ENCODE measurements at regions not wholly inside any gene's neighbourhood (a gene's known extent, or its start where the extent isn't known, plus 50 kb on each side); places are given as distances from the start of the nearest gene placed in this dataset.

DNA sequence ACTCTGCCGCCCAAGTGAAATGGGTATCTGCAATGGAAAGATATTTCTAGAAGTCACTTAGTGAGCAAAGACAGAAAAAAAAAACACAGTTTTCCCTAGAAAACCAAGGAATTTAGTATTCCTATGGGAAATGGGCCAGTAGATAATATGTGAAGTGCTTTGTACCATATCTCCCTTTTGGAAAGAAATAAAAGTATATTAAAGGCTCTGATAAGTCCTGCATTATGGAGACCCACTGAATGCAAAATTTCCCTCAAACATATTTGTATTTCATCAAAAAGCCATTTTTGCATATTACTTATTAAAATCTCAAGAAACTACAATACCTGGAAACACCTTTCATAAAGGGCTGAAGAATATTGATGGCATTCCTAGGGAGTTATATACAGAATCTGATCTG lies 51.6 kb upstream of the DYNLRB2 start:
- Histone ChIP-seq H3K27ac (no peak overlapping the region), H3K27me3 (replicated peaks; ENCODE audit: insufficient read depth) (no peaks in the 10 kb centered on the region), H3K36me3 (no peaks in the 10 kb centered on the region), H3K4me1 (replicated peaks) (no peaks in the 10 kb centered on the region), H3K9me3 (no peaks in the 10 kb centered on the region), H3K4me3 (no peak overlapping the region)
- no peak for DNase-seq (ENCODE audit: low spot score)
- TF ChIP-seq, protein P1, sequence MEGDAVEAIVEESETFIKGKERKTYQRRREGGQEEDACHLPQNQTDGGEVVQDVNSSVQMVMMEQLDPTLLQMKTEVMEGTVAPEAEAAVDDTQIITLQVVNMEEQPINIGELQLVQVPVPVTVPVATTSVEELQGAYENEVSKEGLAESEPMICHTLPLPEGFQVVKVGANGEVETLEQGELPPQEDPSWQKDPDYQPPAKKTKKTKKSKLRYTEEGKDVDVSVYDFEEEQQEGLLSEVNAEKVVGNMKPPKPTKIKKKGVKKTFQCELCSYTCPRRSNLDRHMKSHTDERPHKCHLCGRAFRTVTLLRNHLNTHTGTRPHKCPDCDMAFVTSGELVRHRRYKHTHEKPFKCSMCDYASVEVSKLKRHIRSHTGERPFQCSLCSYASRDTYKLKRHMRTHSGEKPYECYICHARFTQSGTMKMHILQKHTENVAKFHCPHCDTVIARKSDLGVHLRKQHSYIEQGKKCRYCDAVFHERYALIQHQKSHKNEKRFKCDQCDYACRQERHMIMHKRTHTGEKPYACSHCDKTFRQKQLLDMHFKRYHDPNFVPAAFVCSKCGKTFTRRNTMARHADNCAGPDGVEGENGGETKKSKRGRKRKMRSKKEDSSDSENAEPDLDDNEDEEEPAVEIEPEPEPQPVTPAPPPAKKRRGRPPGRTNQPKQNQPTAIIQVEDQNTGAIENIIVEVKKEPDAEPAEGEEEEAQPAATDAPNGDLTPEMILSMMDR (IDR thresholded peaks at IDR 0.05): no peak
- TF ChIP-seq POLR2A (IDR thresholded peaks at IDR 0.05) (no peak), POLR2AphosphoS5 (IDR thresholded peaks at IDR 0.05) (no peak)
- intact Hi-C loops (cut with DNase I): no loop called here
- 97% methylated on average over 1 of the region's 1 CpG for WGBS

DNA sequence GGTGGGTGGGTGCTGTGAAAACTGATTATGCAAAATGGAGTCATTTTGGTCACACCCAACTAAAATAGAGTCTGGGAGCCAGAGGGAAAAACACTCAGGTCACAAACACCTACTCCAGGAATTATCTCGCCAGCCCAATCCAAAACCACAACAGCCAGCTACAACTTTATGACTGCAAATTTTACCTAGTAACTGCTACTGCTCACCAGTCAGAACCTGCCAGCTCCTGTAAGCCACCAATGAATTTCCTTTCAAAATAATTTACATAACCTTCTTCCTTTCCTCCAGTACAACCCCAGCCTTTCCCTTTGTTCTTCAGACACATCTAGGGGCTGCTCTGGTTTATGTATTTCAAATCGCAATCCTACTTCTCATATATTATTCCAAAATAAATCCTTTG lies 52.6 kb upstream of the DYNLRB2 start:
- Histone ChIP-seq H3K4me3 (no peak overlapping the region), H3K9me3 (no peaks in the 10 kb centered on the region), H3K27ac (no peak overlapping the region), H3K27me3 (replicated peaks; ENCODE audit: insufficient read depth) (no peaks in the 10 kb centered on the region), H3K36me3 (no peaks in the 10 kb centered on the region), H3K4me1 (replicated peaks) (no peaks in the 10 kb centered on the region)
- no peak for DNase-seq (ENCODE audit: low spot score)
- 46% methylated on average over 2 of the region's 2 CpGs for WGBS
- TF ChIP-seq POLR2A (IDR thresholded peaks at IDR 0.05) (no peak), POLR2AphosphoS5 (IDR thresholded peaks at IDR 0.05) (no peak)
- TF ChIP-seq, protein P1 (IDR thresholded peaks at IDR 0.05): no peak
- intact Hi-C loops (cut with DNase I): no loop called here

DNA sequence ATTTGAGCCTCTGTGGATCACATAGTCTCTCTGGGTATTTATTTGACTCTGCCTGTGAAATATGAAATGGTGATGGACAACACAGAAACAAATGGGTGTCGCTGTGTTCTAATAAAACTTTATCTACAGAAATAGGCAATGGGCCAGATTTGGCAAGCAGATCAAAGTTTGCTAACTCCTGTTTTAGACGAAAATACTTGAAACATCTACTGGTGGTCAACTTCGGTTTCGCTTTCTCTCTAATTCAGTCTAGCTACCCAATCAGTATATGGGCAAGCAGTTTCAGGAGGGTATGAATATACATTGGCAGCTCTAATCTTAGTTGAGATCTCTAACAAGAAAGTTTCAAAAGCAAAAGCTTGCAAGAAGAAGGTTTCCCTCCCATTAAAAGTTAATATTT lies 60.1 kb upstream of the DYNLRB2 start:
- intact Hi-C loops (cut with DNase I): no loop called here
- no peaks in the 10 kb centered on the region for H3K9me3 ChIP-seq
- no peaks in the 10 kb centered on the region for H3K4me1 ChIP-seq (replicated peaks)
- DNase-seq (ENCODE audit: low spot score): no peak
- no peaks in the 10 kb centered on the region for H3K36me3 ChIP-seq
- H3K27ac ChIP-seq: no peak overlapping the region
- 54% methylated on average over 4 of the region's 4 CpGs for WGBS
- TF ChIP-seq POLR2A (IDR thresholded peaks at IDR 0.05): no peak
- TF ChIP-seq POLR2AphosphoS5 (IDR thresholded peaks at IDR 0.05): no peak
- TF ChIP-seq, protein P1 (IDR thresholded peaks at IDR 0.05): no peak
- no peak overlapping the region for H3K4me3 ChIP-seq
- no peaks in the 10 kb centered on the region for H3K27me3 ChIP-seq (replicated peaks; ENCODE audit: insufficient read depth)

DNA sequence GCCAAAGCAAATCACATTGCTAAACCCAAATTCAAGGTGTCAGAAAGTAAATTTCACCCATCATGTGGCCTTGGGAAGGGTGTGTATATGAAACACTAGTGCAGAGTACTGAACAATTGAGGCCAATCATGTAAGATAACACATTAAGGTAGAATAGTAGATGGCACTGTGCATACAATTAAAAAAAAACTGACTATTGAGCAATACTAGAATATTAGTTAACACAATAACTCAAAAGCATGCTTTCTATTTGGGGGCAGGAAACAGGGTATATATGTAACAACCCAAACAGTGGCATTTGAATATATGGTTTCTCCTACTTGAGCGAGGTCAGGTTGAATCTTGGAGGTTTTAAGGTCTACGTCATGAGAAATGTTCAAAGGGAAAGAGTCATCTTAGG lies 63.0 kb upstream of the DYNLRB2 start:
- no peak for DNase-seq (ENCODE audit: low spot score)
- H3K4me3 ChIP-seq: no peak overlapping the region
- no peak overlapping the region for H3K27ac ChIP-seq
- no peaks in the 10 kb centered on the region for H3K27me3 ChIP-seq (replicated peaks; ENCODE audit: insufficient read depth)
- TF ChIP-seq POLR2A (IDR thresholded peaks at IDR 0.05) (no peak), POLR2AphosphoS5 (IDR thresholded peaks at IDR 0.05) (no peak)
- TF ChIP-seq, protein P1 (IDR thresholded peaks at IDR 0.05): no peak
- 100% methylated on average over 2 of the region's 2 CpGs for WGBS
- H3K36me3 ChIP-seq: no peaks in the 10 kb centered on the region
- H3K9me3 ChIP-seq: no peaks in the 10 kb centered on the region
- intact Hi-C loops (cut with DNase I): no loop called here
- H3K4me1 ChIP-seq (replicated peaks): no peaks in the 10 kb centered on the region

DNA sequence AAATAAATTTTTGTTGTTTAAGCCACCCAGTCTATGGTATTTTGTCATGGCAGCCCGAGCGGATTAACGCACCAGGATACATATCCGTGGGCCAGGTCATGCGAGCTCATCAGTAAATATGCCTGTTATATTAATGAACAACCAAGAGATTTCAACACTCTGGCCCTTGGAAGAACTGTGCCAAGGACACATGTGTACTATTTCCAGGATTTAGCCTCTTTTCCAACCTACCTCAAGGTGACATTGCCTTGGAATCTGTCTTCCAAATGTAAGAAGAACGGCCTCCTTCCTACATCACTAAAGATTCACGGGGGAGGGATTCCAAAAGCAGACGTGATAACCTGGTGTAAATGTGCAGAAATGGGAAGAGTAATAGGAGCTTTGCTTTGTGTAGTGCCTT lies 72.8 kb upstream of the DYNLRB2 start:
- no peak overlapping the region for H3K27ac ChIP-seq
- TF ChIP-seq POLR2AphosphoS5 (IDR thresholded peaks at IDR 0.05): no peak
- no peak for TF ChIP-seq POLR2A (IDR thresholded peaks at IDR 0.05)
- TF ChIP-seq, protein P1 (IDR thresholded peaks at IDR 0.05): no peak
- H3K36me3 ChIP-seq: no peaks in the 10 kb centered on the region
- no peak overlapping the region for H3K4me3 ChIP-seq
- WGBS: 95% methylated on average over 8 of the region's 8 CpGs
- DNase-seq (ENCODE audit: low spot score): no peak
- intact Hi-C loops (cut with DNase I): loop anchor here (10.0 kb wide), 2 partner anchors 863 to 1963 kb away; partner anchors contain the start of gene MAF
- no peaks in the 10 kb centered on the region for H3K4me1 ChIP-seq (replicated peaks)
- H3K9me3 ChIP-seq: no peaks in the 10 kb centered on the region
- no peaks in the 10 kb centered on the region for H3K27me3 ChIP-seq (replicated peaks; ENCODE audit: insufficient read depth)
